Omental fat pad (tissue), 3 donors: ENCODE measurements at regions not wholly inside any gene's neighbourhood (a gene's known extent, or its start where the extent isn't known, plus 50 kb on each side); places are given as distances from the start of the nearest gene placed in this dataset.

Experiments used
- ATAC-seq: fragments of 150-250 bp; one replicate; pipeline ENCODE4 v1.9.1; 2016; ENCODE audit warnings: mild to moderate bottlenecking, moderate library complexity; ENCODE audit not compliant: low FRiP score
- DNase-seq: peaks from one replicate; pipeline ENCODE4 v3.0.0-alpha.2; 2019; ENCODE audit warnings: low spot score
- TF ChIP-seq, protein P1 (sequence below), 3 donors: fragments of 450-650 bp; IDR thresholded peaks; one replicate each; pipeline ENCODE4 v1.5.1; 2016 to 2017; ENCODE audit warnings: antibody characterized with exemption in 3 of 3, mild to moderate bottlenecking in 3 of 3, moderate library complexity in 2 of 3

DNA sequence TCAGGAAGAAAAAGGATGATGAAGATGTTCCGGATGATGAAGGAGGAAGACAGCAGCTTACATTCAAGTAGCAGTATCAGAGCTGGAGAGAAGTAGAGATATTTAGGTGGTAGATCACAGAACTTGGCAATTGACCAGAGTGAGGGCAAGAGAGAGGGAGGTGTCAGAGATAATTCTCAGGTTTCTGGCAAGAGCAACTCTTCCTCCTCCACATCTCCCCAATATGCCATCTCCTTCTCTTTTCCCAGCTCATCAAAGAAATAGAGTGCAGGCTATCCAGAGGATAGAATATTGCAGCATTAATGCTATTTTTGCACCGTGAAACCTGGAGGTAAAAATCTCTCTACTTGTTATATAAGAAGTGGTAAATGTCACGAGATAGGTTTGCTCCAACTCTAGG is 64.9 kb upstream of the OPCML start:
- TF ChIP-seq, protein P1, sequence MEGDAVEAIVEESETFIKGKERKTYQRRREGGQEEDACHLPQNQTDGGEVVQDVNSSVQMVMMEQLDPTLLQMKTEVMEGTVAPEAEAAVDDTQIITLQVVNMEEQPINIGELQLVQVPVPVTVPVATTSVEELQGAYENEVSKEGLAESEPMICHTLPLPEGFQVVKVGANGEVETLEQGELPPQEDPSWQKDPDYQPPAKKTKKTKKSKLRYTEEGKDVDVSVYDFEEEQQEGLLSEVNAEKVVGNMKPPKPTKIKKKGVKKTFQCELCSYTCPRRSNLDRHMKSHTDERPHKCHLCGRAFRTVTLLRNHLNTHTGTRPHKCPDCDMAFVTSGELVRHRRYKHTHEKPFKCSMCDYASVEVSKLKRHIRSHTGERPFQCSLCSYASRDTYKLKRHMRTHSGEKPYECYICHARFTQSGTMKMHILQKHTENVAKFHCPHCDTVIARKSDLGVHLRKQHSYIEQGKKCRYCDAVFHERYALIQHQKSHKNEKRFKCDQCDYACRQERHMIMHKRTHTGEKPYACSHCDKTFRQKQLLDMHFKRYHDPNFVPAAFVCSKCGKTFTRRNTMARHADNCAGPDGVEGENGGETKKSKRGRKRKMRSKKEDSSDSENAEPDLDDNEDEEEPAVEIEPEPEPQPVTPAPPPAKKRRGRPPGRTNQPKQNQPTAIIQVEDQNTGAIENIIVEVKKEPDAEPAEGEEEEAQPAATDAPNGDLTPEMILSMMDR (IDR thresholded peaks at IDR 0.05) = no peak
- no peak for ATAC-seq
- no peak for DNase-seq

DNA sequence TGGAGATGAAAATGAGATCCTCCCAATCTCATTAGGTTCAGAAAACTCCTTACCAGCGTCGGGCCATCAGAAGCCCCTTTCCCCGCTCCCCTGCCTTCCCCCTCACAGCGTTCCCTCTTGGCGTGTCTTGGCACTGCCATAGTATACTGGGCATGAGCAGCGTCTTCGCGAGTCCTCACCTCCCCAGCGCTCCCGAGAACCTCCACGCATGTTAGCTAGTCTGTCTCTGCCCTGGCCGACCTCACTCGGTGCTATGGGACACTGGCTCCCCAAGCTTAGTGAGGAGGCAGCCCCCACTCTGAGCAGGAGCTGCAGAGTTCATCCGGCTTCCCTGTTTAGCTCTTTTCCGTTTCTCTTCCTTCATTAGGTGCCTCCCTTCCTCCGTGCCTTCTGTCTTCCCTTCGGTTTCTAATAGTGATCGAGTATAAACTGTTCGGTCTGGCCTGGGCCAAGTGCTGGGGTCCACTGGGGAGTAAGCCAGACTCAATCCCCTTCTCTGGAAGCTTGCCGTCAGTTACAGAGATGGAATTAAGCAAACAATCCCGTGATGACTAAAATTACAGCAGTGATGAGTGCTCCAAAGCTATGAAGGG is 63.8 kb upstream of the OPCML start:
- DNase-seq = no peak
- TF ChIP-seq, protein P1 (IDR thresholded peaks at IDR 0.05) = no peak
- no peak for ATAC-seq

DNA sequence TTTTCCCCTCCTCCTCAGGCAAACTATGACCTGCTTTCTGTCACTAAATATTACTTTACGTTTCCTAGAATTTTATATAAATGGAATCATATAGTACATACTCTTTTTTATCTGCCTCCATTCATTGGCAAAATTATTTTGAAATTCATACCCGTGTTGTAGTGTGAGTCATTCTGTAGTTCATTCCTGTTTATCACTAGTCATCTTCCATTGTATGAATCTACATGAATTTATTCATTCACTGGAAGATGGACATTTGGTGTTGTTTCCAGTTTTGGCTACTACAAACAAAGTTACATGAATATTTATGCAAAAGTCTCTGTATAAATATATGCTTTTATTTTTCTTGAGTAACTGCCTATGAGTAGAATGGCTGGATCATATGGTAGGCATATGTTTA is 60.7 kb upstream of the OPCML start:
- TF ChIP-seq, protein P1 (IDR thresholded peaks at IDR 0.05) = no peak
- ATAC-seq = no peak
- DNase-seq = no peak

DNA sequence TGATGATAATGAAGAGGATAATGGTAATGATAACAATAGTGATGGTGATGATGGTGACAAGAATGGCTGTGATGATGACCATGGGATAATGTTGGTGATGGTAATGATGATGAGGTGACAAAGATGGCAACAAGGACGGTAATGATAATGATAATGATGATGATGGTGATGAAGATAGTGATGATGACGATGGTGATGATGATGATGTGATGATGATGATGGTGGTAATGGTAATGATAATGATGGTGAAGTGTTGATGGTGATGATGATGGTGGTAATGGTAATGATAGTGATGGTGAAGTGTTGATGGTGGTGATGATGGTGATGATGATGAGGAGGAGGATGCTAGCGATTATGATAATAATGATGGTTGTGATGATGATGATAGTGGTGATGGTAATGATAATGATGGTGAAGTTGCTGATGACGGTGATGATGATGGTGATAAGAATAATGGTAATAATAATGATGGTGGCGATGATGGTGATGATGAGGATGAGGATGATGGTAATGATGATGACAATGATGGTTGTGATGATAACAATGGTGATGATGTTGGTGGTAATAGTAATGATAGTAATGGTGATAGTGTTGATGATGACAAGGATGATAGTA is 54.7 kb upstream of the OPCML start:
- ATAC-seq (no peak), DNase-seq (no peak)
- TF ChIP-seq, protein P1 (IDR thresholded peaks at IDR 0.05) = no peak

DNA sequence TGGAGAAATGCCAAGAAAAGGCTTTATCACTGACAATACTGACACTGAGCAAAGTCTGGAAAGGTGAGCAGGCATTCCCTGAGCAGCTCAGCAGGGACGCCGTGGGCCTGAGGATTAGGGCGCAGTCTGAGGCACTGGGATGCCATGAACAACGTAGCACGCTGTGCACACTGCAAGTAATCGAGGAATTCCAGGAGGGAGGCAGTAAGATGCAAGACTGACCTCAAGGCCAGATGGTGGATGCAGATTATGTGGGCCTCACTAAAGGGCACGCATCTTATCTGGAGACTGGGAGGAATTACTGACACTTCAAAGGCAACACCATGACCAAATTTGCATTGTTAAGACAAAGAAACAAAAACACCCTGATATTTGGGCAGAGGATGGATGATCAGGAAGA is 50.4 kb upstream of the OPCML start:
- TF ChIP-seq, protein P1 (IDR thresholded peaks at IDR 0.05) = no peak
- ATAC-seq (no peak), DNase-seq (no peak)

DNA sequence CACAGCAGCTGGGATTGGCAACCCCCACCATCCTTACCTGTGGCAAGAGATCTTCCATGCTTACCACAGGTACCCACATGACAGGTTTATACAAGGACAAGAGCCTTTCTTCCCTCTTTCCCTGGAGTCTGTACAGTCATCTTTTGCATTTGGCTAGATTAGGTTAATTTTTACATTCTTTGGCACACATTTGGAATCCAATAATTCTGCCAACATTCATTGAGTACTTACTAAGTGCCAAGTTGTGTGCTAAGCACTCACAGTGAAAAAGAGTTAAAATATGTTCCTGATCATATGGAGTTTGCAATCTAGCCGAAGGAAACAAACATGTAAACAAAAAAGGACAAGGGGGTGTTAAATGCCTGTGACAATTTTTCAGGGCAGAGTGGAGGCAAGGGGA is 50.0 kb upstream of the OPCML start:
- DNase-seq = no peak
- ATAC-seq = no peak
- TF ChIP-seq, protein P1 (IDR thresholded peaks at IDR 0.05) = no peak
